Smooth muscle cell (in vitro differentiated cells): ENCODE measurements at regions not wholly inside any gene's neighbourhood (a gene's known extent, or its start where the extent isn't known, plus 50 kb on each side); places are given as distances from the start of the nearest gene placed in this dataset.

Experiments used
- DNase-seq: peaks from one replicate; lab custom pipeline; 2025; ENCODE audit not compliant: unreplicated experiment; lab: John Stamatoyannopoulos, UW
- H2AFZ ChIP-seq: fragments of 200-600 bp; sonication (generic); 2 replicates; pipeline ENCODE4 v1.6.0; 2016; ENCODE audit warnings: antibody characterized with exemption, low read depth, mild to moderate bottlenecking
- H3F3A ChIP-seq: fragments of 200-600 bp; sonication (generic); 2 replicates; pipeline ENCODE4 v1.6.0; 2017; ENCODE audit warnings: antibody characterized with exemption, low read depth
- H3K27ac ChIP-seq: fragments of 200-600 bp; sonication (generic); 2 replicates; pipeline ENCODE4 v1.5.1; 2016; ENCODE audit warnings: low read depth, mild to moderate bottlenecking
- H3K27me3 ChIP-seq: fragments of 200-600 bp; sonication (generic); 2 replicates; pipeline ENCODE4 v1.6.1; 2016; ENCODE audit warnings: low read depth, mild to moderate bottlenecking
- H3K36me3 ChIP-seq: fragments of 200-600 bp; sonication (generic); 2 replicates; pipeline ENCODE4 v1.5.1; 2016; ENCODE audit warnings: low read depth
- H3K4me1 ChIP-seq: fragments of 200-600 bp; sonication (generic); 2 replicates; pipeline ENCODE4 v1.5.1; 2016; ENCODE audit warnings: low read depth
- H3K4me2 ChIP-seq: fragments of 200-600 bp; sonication (generic); 2 replicates; pipeline ENCODE4 v1.6.0; 2016; ENCODE audit warnings: mild to moderate bottlenecking
- H3K4me3 ChIP-seq: fragments of 200-600 bp; sonication (generic); 2 replicates; pipeline ENCODE4 v1.5.1; 2016; ENCODE audit warnings: mild to moderate bottlenecking
- H3K79me2 ChIP-seq: fragments of 200-600 bp; sonication (generic); 2 replicates; pipeline ENCODE4 v1.6.0; 2016; ENCODE audit warnings: low read depth, mild to moderate bottlenecking
- H3K9ac ChIP-seq: fragments of 200-600 bp; sonication (generic); 2 replicates; pipeline ENCODE4 v1.6.0; 2016; ENCODE audit warnings: low read depth
- H3K9me3 ChIP-seq: fragments of 200-600 bp; sonication (generic); replicated peaks from 2 replicates; pipeline ENCODE4 v1.5.1; 2016; ENCODE audit warnings: low read depth
- H4K20me1 ChIP-seq: fragments of 200-600 bp; sonication (generic); 2 replicates; pipeline ENCODE4 v1.6.0; 2016; ENCODE audit warnings: low read depth
- WGBS: methylation state at CpG from one replicate; pipeline ENCODE4 v1.1.7; 2016; ENCODE audit warnings: low lambda C conversion rate; 5-methylcytosine and 5-hydroxymethylcytosine counted together
- TF ChIP-seq, protein P1 (sequence below): fragments of 200-600 bp; sonication (generic); IDR thresholded peaks from 2 replicates; pipeline ENCODE4 v1.5.1; 2017; ENCODE audit warnings: borderline replicate concordance, mild to moderate bottlenecking, antibody characterized with exemption; ENCODE audit not compliant: insufficient read depth, poor library complexity, severe bottlenecking

- no peaks in the 10 kb centered on the region for H3K36me3 ChIP-seq
- TF ChIP-seq, protein P1, sequence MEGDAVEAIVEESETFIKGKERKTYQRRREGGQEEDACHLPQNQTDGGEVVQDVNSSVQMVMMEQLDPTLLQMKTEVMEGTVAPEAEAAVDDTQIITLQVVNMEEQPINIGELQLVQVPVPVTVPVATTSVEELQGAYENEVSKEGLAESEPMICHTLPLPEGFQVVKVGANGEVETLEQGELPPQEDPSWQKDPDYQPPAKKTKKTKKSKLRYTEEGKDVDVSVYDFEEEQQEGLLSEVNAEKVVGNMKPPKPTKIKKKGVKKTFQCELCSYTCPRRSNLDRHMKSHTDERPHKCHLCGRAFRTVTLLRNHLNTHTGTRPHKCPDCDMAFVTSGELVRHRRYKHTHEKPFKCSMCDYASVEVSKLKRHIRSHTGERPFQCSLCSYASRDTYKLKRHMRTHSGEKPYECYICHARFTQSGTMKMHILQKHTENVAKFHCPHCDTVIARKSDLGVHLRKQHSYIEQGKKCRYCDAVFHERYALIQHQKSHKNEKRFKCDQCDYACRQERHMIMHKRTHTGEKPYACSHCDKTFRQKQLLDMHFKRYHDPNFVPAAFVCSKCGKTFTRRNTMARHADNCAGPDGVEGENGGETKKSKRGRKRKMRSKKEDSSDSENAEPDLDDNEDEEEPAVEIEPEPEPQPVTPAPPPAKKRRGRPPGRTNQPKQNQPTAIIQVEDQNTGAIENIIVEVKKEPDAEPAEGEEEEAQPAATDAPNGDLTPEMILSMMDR, result no peak
Observed at GRCh38 chr16:52235186-52235585, 311.8 kb downstream of the TOX3 start.

DNA sequence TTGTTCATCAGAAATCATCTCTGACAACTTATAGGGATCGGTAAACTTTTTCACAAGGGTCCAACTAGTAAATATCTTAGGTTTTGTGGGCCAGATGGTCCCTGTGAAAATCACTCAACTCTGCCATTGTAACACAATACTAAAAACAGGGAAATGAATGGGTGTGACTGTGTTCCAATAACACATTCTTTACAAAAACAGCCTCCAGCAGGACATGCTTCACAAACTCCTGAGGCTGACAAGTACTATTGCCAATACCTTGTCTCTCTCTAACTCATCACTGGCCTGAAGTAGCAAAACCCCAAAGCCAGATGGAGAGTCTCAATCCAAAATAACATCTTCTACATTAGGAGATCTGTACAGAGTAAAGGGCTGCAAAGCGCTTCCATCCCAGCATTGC is 312.3 kb downstream of the TOX3 start:
- no peaks in the 10 kb centered on the region for H4K20me1 ChIP-seq
- no peak overlapping the region for H3K27ac ChIP-seq
- H3K4me1 ChIP-seq, result no peaks in the 10 kb centered on the region
- TF ChIP-seq, protein P1, result no peak
- H3F3A ChIP-seq, result no peaks in the 10 kb centered on the region
- no peak overlapping the region for H3K9ac ChIP-seq
- no peak overlapping the region for H2AFZ ChIP-seq
- no peak for DNase-seq
- H3K79me2 ChIP-seq, result no peaks in the 10 kb centered on the region
- H3K4me3 ChIP-seq, result no peak overlapping the region
- no peaks in the 10 kb centered on the region for H3K9me3 ChIP-seq
- H3K27me3 ChIP-seq, result no peaks in the 10 kb centered on the region
- H3K36me3 ChIP-seq, result no peaks in the 10 kb centered on the region
- WGBS, result 91% methylated on average over 2 of the region's 2 CpGs
- H3K4me2 ChIP-seq, result no peak overlapping the region

More at GRCh38 chr16:52235186-52235585, 311.8 kb downstream of the TOX3 start:
- no peaks in the 10 kb centered on the region for H3K27me3 ChIP-seq
- no peaks in the 10 kb centered on the region for H3K4me1 ChIP-seq
- H3K9ac ChIP-seq, result no peak overlapping the region
- H2AFZ ChIP-seq, result no peak overlapping the region
- H4K20me1 ChIP-seq, result no peaks in the 10 kb centered on the region
- no peak overlapping the region for H3K4me3 ChIP-seq
- H3K9me3 ChIP-seq, result no peaks in the 10 kb centered on the region
- DNase-seq, result no peak
- no peaks in the 10 kb centered on the region for H3F3A ChIP-seq
- no peak overlapping the region for H3K27ac ChIP-seq
- H3K4me2 ChIP-seq, result no peak overlapping the region
- H3K79me2 ChIP-seq, result no peaks in the 10 kb centered on the region

DNA sequence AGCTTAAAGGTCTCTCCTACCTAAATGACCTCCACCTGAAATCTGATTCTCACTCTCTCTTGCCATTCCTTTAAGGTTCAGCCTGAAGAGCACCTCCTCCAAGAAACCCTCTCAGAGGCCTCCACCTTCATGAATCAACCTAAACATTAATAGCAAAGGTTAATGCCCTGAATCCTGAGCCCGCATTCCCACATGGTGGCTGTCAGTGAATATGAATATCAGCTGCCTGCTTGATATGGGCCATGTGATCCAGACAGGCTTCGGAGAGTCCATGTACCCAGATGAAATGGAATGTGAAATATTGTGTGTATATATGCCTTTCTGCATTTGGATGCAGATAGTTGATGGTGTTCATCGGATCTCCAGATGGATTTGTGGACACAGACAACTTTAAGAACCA is 317.5 kb downstream of the TOX3 start:
- no peak overlapping the region for H3K27ac ChIP-seq
- H3K9ac ChIP-seq, result no peak overlapping the region
- H3K4me1 ChIP-seq, result no peaks in the 10 kb centered on the region
- no peaks in the 10 kb centered on the region for H4K20me1 ChIP-seq
- no peaks in the 10 kb centered on the region for H3K27me3 ChIP-seq
- H3K79me2 ChIP-seq, result no peaks in the 10 kb centered on the region
- no peaks in the 10 kb centered on the region for H3K36me3 ChIP-seq
- TF ChIP-seq, protein P1, result no peak
- no peaks in the 10 kb centered on the region for H3F3A ChIP-seq
- no peak overlapping the region for H3K4me2 ChIP-seq
- H3K4me3 ChIP-seq, result no peak overlapping the region
- H2AFZ ChIP-seq, result no peak overlapping the region
- H3K9me3 ChIP-seq, result no peaks in the 10 kb centered on the region
- no peak for DNase-seq
- WGBS, result 93% methylated on average over 3 of the region's 3 CpGs

DNA sequence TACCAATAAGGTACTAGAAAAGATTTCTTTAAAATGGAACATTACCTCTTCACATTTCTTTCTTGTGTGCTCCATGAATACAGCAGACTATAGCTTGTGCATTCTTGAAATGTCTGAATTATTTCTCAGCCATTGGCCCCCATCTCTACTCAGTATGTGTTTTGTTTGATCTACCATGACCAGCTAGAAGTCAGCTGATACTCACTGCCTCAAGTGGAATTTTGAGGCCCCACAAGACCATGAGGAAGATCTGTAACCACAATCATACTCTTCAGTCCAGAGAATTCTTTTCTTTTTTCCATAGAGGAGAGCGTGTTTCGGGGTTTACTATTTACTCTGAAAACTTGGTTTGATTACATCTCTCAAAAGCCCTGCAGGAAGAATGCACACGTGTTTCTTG is 319.1 kb downstream of the TOX3 start:
- Histone ChIP-seq H3K4me3 (no peak overlapping the region), H2AFZ (no peak overlapping the region), H3K4me2 (no peak overlapping the region), H3K27ac (no peak overlapping the region), H4K20me1 (no peaks in the 10 kb centered on the region), H3K9me3 (no peaks in the 10 kb centered on the region), H3K79me2 (no peaks in the 10 kb centered on the region), H3K27me3 (no peaks in the 10 kb centered on the region), H3K4me1 (no peaks in the 10 kb centered on the region), H3K36me3 (no peaks in the 10 kb centered on the region), H3K9ac (no peak overlapping the region), H3F3A (no peaks in the 10 kb centered on the region)
- WGBS, result 82% methylated on average over 3 of the region's 3 CpGs
- DNase-seq, result no peak
- TF ChIP-seq, protein P1, result no peak
